ENCODE measurements at regions not wholly inside any gene's neighbourhood (a gene's known extent, or its start where the extent isn't known, plus 50 kb on each side); places are given as distances from the start of the nearest gene placed in this dataset.
"Not testable (repeated sequence)": the region's sequence is repeated elsewhere in the genome, so short reads cannot be mapped to it uniquely, and the experiment has no call there.

GRCh38 chr10:64731016-64731415 is 1209.8 kb downstream of the REEP3 start:
- intact Hi-C loops (cut with DNase I): no loop called here
- no peak for DNase-seq

- no peak for DNase-seq
- intact Hi-C loops (cut with DNase I): no loop called here
Measured at GRCh38 chr10:64732372-64732957, 1211.3 kb downstream of the REEP3 start.

- intact Hi-C loops (cut with DNase I): no loop called here
- no peak for DNase-seq
Measured at GRCh38 chr10:64733980-64734379, 1212.8 kb downstream of the REEP3 start.

- intact Hi-C loops (cut with DNase I): no loop called here
- DNase-seq: no peak
Measured at GRCh38 chr10:64738462-64738861, 1217.3 kb downstream of the REEP3 start.

- no peak for DNase-seq
- intact Hi-C loops (cut with DNase I): no loop called here
Measured at GRCh38 chr10:64745565-64745964, 1224.4 kb downstream of the REEP3 start.

GRCh38 chr10:64750672-64751071 is 1229.5 kb downstream of the REEP3 start:
- no peak for DNase-seq
- intact Hi-C loops (cut with DNase I): no loop called here

GRCh38 chr10:64753516-64753915 is 1232.3 kb downstream of the REEP3 start:
- no peak for DNase-seq
- intact Hi-C loops (cut with DNase I): no loop called here

GRCh38 chr10:64760371-64760770 is 1239.2 kb downstream of the REEP3 start:
- intact Hi-C loops (cut with DNase I): no loop called here
- no peak for DNase-seq

GRCh38 chr10:64762861-64763260 is 1241.7 kb downstream of the REEP3 start:
- intact Hi-C loops (cut with DNase I): no loop called here
- DNase-seq: no peak

- intact Hi-C loops (cut with DNase I): no loop called here
- no peak for DNase-seq
Measured at GRCh38 chr10:64765498-64765897, 1244.3 kb downstream of the REEP3 start.

- intact Hi-C loops (cut with DNase I): no loop called here
- no peak for DNase-seq
Measured at GRCh38 chr10:64771253-64772050, 1250.3 kb downstream of the REEP3 start.

- intact Hi-C loops (cut with DNase I): no loop called here
- DNase-seq: no peak
Measured at GRCh38 chr10:64773357-64773756, 1252.2 kb downstream of the REEP3 start.

- DNase-seq; intact Hi-C loops (cut with DNase I): not testable (repeated sequence)
Measured at GRCh38 chr10:64784451-64784850, 1263.2 kb downstream of the REEP3 start.

GRCh38 chr10:64785816-64786215 is 1264.6 kb downstream of the REEP3 start:
- peak in 5 of 10 donors; percentile 7 to 84 (median 61) for DNase-seq
- intact Hi-C loops (cut with DNase I): no loop called here

- intact Hi-C loops (cut with DNase I): no loop called here
Measured at GRCh38 chr10:64786989-64787388, 1265.8 kb downstream of the REEP3 start.

GRCh38 chr10:64795847-64796246 is 1274.6 kb downstream of the REEP3 start:
- no peak for DNase-seq
- intact Hi-C loops (cut with DNase I): no loop called here

More at GRCh38 chr10:64786989-64787388, 1265.8 kb downstream of the REEP3 start:
- no peak for DNase-seq

GRCh38 chr10:64798297-64798696 is 1277.1 kb downstream of the REEP3 start:
- intact Hi-C loops (cut with DNase I): no loop called here

GRCh38 chr10:64808233-64808632 is 1287.0 kb downstream of the REEP3 start:
- intact Hi-C loops (cut with DNase I); DNase-seq: not testable (repeated sequence)

More at GRCh38 chr10:64798297-64798696, 1277.1 kb downstream of the REEP3 start:
- no peak for DNase-seq

GRCh38 chr10:64810046-64810445 is 1288.8 kb downstream of the REEP3 start:
- DNase-seq; intact Hi-C loops (cut with DNase I): not testable (repeated sequence)

GRCh38 chr10:64813391-64813790 is 1292.2 kb downstream of the REEP3 start:
- intact Hi-C loops (cut with DNase I): no loop called here
- DNase-seq: no peak

- intact Hi-C loops (cut with DNase I): no loop called here
- no peak for DNase-seq
Measured at GRCh38 chr10:64814201-64814600, 1293.0 kb downstream of the REEP3 start.

GRCh38 chr10:64829888-64830412 is 1308.7 kb downstream of the REEP3 start:
- no peak for DNase-seq
- intact Hi-C loops (cut with DNase I): no loop called here

All from posterior cingulate gyrus (tissue), 11 donors.